OCI-LY3 (cell line): ENCODE measurements at regions not wholly inside any gene's neighbourhood (a gene's known extent, or its start where the extent isn't known, plus 50 kb on each side); places are given as distances from the start of the nearest gene placed in this dataset.

Source experiments
- EZH2phosphoT487 ChIP-seq: fragments of 200-600 bp; shearing (Covaris generic); IDR thresholded peaks from 2 replicates; pipeline ENCODE4 v1.6.1; 2018; ENCODE audit warnings: antibody characterized with exemption, mixed run types, low read depth
- TF ChIP-seq, protein P1 (sequence below): fragments of 200-600, 300-600 bp; sonication (generic); IDR thresholded peaks from 2 replicates; pipeline ENCODE4 v1.5.1; 2014; ENCODE audit warnings: antibody characterized with exemption, low read length, low read depth

DNA sequence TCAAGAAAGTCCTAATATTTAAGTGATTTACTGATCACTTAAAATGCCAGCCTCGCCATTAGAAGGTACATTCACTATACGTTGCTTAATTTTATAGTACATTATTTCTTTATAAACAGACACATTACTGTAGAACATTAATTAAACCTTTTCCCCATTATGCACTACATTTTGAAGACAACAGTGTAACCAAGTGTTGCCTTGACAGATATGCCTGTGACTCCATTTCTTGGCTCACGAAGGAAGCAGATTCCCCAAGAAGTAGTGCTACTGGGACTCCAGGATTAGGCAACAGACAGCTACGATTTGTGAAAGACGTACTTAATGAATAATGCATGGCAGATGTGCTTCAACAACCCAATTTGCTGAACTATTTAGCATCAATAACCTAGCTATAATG, 394.8 kb downstream of the RPS29 start:
- TF ChIP-seq, protein P1, sequence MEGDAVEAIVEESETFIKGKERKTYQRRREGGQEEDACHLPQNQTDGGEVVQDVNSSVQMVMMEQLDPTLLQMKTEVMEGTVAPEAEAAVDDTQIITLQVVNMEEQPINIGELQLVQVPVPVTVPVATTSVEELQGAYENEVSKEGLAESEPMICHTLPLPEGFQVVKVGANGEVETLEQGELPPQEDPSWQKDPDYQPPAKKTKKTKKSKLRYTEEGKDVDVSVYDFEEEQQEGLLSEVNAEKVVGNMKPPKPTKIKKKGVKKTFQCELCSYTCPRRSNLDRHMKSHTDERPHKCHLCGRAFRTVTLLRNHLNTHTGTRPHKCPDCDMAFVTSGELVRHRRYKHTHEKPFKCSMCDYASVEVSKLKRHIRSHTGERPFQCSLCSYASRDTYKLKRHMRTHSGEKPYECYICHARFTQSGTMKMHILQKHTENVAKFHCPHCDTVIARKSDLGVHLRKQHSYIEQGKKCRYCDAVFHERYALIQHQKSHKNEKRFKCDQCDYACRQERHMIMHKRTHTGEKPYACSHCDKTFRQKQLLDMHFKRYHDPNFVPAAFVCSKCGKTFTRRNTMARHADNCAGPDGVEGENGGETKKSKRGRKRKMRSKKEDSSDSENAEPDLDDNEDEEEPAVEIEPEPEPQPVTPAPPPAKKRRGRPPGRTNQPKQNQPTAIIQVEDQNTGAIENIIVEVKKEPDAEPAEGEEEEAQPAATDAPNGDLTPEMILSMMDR = no peak
- no peak for TF ChIP-seq EZH2phosphoT487
